Activated T-cell treated with anti-CD3 and anti-CD28 coated beads, Interleukin-2, amount 50 U/mL, for 72 hours (primary cell): ENCODE measurements at regions not wholly inside any gene's neighbourhood (a gene's known extent, or its start where the extent isn't known, plus 50 kb on each side); places are given as distances from the start of the nearest gene placed in this dataset.

Source experiments
- ATAC-seq, 2 donors: fragments of 150-1000 bp; cut with Tn5 transposase; replicated peaks in 1 of 2; 2 replicates each; pipeline ENCODE4 v1.10.0; 2021; ENCODE audit warnings: moderate library complexity in 2 of 2, mild to moderate bottlenecking in 1 of 2
- DNase-seq, 2 donors: peaks; one replicate each; pipeline ENCODE4 v3.0.0; 2021 to 2022; ENCODE audit warnings: mixed read lengths in 1 of 2
- H3K27ac Mint-ChIP-seq: one replicate; pipeline ENCODE4 v1.8.0; 2022; ENCODE audit warnings: mild to moderate bottlenecking, moderate library complexity, mixed read lengths
- H3K27me3 Mint-ChIP-seq: one replicate; pipeline ENCODE4 v1.8.0; 2022; ENCODE audit warnings: low read depth, mixed read lengths
- H3K36me3 Mint-ChIP-seq, 2 donors: one replicate each; pipeline ENCODE4 v1.8.0; 2022; ENCODE audit warnings: mixed read lengths in 2 of 2, mild to moderate bottlenecking in 1 of 2; ENCODE audit not compliant: insufficient read depth in 2 of 2
- H3K4me1 Mint-ChIP-seq: one replicate; pipeline ENCODE4 v1.8.0; 2022; ENCODE audit warnings: low read depth, mixed read lengths
- H3K4me3 Mint-ChIP-seq, 2 donors: one replicate each; pipeline ENCODE4 v1.8.0; 2022; ENCODE audit warnings: mild to moderate bottlenecking in 2 of 2, mixed read lengths in 2 of 2, moderate library complexity in 2 of 2
- H3K9me3 Mint-ChIP-seq, 2 donors: one replicate each; pipeline ENCODE4 v1.8.0; 2022; ENCODE audit warnings: mixed read lengths in 2 of 2

DNA sequence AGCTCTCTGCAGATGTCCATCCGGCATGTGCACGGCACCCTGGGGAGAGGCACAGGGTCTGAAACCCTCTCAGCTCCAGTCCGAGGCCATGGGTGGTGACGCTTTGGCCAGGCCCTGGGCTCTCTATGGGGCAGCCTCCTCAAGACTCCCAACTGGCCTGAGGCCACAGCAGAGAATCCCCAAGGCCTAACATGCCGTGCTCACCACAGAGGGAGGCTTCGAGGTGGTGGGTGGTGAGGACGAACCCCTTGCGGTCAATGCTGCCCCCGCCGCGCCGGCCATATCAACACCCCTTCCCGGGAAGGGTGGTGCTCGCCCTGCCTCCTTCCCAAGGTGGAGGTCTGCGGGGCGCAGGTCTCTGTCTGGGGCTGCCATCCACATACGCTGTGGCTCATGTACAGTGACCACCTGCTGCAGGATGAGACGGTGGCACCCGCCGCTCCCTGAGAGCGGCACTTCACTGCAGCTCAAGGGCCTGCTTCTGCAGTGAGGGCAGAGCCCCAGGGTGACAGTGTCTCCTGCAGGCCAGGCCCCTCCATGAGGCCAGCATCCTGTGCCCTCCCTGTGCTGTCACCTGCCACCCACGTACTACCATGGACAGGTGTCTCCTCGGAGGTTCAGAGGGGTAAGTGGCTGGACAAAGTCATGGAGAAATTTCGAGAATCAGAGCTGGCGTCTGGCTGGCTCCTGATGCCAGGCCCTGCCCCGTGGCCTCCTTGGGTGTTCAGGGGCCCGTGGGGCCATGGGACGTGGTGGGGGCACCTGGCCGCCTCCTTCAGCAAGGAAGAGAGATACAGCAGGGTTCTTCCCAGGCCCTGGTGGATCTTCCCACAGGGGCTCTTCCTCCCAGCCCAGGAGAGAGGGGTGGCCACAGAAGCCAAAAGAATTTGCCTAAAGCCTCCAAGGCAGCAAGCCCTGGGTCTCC is 54.6 kb upstream of the ACSF3 start:
- ATAC-seq (no peak), DNase-seq (no peak)
- no peak overlapping the region for H3K27ac Mint-ChIP-seq
- H3K4me1 Mint-ChIP-seq, result peaks cover 24% of the 10 kb centered on the region
- no peak overlapping the region for H3K4me3 Mint-ChIP-seq
- H3K9me3 Mint-ChIP-seq, result no peaks in the 10 kb centered on the region
- H3K27me3 Mint-ChIP-seq, result peaks cover 8% of the 10 kb centered on the region
- no peaks in the 10 kb centered on the region for H3K36me3 Mint-ChIP-seq

DNA sequence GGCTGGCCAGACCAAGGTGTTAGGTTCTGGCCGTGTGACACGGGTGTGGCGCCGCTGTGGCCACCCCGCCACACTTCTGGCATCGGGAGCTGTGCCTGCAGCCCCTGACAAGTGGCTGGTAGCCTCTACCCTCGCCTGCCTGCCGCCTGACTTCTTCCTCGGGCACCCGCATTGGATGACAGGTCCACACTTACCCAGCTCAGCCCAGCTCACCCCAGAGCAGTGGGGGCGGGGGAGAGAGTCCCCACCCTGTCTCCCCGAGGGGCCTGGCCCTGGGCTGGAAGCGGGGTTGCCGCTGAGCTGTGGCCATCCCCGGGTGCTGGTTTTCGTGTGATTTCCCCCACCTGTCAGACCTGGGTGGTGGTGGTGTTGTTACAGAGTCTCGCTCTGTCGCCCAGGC is 53.9 kb upstream of the ACSF3 start:
- peaks cover 17% of the 10 kb centered on the region for H3K4me1 Mint-ChIP-seq
- H3K27me3 Mint-ChIP-seq, result peaks cover 8% of the 10 kb centered on the region

DNA sequence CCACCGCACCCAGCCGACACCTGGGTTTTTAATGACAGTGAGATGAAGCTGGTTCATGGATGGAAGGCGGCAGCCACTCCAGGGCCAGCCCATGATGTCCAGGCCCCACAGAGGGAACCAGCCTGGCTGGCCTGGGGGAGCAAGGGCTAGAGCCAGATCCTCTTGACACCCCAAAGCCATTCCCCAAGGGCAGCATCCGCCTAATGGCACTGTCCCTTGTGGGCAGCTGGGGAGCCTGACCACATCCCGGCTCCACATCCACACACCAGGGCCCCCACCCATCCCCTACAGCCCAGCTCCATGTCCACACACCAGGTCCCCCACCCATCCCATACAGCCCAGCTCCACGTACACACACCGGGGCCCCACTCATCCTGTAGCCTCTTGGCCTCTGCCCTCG is 53.3 kb upstream of the ACSF3 start:
- Mint-ChIP-seq H3K36me3 (no peaks in the 10 kb centered on the region), H3K27ac (no peak overlapping the region), H3K9me3 (no peaks in the 10 kb centered on the region), H3K27me3 (peaks cover 8% of the 10 kb centered on the region), H3K4me1 (peaks cover 11% of the 10 kb centered on the region), H3K4me3 (no peak overlapping the region)
- no peak for ATAC-seq
- no peak for DNase-seq

More for the DNA sequence above, 53.9 kb upstream of the ACSF3 start:
- H3K9me3 Mint-ChIP-seq, result no peaks in the 10 kb centered on the region
- no peaks in the 10 kb centered on the region for H3K36me3 Mint-ChIP-seq
- H3K27ac Mint-ChIP-seq, result no peak overlapping the region
- ATAC-seq, result no peak
- DNase-seq, result no peak
- H3K4me3 Mint-ChIP-seq, result no peak overlapping the region

DNA sequence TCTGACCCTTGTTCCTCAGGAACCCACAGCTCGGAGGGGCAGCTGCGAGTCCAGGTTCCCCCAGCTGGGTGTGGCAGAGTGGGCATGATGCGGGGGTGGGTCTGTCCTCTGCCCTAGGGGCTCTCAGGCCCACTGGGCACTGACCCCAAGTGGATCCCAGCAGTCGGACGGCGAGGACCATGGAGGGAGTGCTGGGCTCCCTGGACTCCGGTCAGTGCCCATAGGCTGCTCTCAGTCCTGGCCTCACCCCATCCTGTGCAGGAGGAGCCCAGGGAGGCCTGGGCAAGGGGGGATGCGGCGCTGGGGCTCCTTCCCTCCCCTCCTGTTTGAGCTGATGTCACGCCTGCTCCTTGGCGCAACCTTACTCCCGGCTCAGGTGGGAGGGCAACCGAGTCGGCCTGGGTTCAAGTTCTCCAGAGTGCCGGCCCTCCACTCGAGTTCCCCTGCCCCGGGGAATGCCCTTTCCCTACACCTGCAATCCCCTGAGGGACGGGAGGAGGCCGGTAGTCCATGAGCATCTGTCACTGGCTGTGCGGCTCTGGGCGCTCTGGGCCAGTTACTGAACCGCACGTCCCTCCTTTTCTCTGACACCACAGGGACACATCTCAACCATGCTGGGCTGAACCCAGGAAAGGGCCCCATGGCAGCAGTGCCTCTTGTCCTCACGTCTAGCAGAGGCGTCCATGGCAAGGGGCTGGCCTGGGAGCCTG is 52.6 kb upstream of the ACSF3 start:
- Mint-ChIP-seq H3K4me3 (no peak overlapping the region), H3K4me1 (peaks cover 6% of the 10 kb centered on the region), H3K27me3 (peaks cover 8% of the 10 kb centered on the region), H3K9me3 (peaks cover 2 to 3% of the 10 kb centered on the region in 2 donors), H3K27ac (no peak overlapping the region), H3K36me3 (peaks cover 0 to 2% of the 10 kb centered on the region in 2 donors)
- ATAC-seq (no peak), DNase-seq (no peak)

DNA sequence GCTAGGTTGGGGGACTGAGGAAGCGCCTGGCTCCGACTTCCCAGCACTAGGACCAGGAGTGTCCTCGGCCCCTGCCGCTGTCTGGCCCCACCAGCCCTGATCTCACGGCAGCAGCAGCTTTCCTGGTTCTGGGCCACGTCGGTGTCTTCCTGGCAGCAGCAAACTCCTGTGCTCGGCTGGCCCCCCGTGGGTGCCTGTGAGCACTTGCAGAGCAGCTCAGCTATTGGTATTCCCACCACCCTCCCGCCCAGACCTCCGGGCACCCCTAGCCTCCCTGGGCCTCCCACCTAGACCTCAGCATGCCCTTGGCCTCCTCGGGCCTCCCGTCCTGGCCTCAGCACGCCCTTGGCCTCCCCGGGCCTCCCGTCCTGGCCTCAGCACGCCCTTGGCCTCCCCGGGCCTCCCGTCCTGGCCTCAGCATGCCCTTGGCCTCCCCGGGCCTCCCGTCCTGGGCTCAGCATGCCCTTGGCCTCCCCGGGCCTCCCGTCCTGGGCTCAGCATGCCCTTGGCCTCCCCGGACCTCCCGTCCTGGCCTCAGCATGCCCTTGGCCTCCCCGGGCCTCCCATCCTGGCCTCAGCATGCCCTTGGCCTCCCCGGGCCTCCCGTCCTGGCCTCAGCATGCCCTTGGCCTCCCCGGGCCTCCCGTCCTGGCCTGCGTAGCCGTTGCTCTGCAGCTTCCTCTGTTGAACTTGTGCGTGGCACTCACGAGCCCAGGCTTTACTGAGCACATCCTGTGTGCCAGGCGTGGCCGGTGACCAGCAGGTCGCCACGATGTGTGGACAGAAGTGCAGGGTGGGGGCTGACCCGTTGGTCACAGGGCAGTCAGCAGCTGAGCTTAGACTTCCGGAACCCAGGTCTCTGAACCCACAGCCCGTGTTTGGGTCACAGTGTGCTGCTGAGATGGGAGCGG is 51.8 kb upstream of the ACSF3 start:
- no peak overlapping the region for H3K4me3 Mint-ChIP-seq

DNA sequence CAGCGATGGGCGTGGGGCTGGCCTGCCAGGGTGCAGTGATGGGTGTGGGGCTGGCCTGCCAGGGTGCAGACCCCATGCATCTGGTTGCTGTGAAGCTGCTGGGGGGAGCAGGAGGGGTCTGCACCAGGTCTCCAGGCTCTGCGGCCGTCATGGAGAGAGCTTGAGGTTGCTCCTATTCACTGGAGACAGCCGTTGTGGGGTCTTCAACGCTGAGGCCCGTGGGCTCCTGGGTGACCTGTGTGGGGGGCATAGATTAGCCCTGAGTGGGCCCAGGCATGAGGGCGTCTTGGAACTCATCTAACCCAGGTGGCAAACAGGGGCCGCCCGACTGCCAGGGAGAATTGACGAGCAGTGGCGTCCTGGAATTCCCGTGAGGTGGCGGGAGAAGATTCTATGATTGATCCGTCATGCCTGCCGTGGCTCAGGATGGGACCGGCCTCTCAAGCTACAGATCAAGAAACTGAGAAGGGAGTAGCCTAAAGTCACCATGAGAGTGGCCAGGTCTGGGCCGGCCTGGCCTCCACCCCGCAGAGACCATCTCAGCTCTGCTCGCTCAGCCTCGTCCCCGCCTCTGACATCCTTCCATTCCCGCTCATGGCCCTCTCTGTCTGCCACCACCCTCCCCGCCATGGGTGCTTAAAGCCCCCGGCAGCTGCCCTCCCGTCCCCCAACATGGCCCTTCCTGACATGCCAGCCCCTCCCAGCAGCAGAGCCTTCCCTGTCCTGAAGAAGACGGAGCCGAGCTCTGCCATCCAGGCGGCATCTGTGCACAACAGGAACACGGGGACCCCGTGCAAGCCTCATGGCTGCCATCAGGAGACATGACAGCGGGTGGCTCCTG is 50.7 kb upstream of the ACSF3 start:
- peaks cover 1% of the 10 kb centered on the region for H3K27me3 Mint-ChIP-seq
- no peak for ATAC-seq
- DNase-seq, result no peak
- peaks cover 2 to 3% of the 10 kb centered on the region in 2 donors for H3K9me3 Mint-ChIP-seq
- H3K4me3 Mint-ChIP-seq, result no peak overlapping the region
- no peaks in the 10 kb centered on the region for H3K4me1 Mint-ChIP-seq
- peaks cover 0 to 2% of the 10 kb centered on the region in 2 donors for H3K36me3 Mint-ChIP-seq
- no peak overlapping the region for H3K27ac Mint-ChIP-seq

More for the DNA sequence above, 51.8 kb upstream of the ACSF3 start:
- ATAC-seq (no peak), DNase-seq (no peak)
- Mint-ChIP-seq H3K27me3 (peaks cover 8% of the 10 kb centered on the region), H3K4me1 (peaks cover 6% of the 10 kb centered on the region), H3K36me3 (peaks cover 0 to 2% of the 10 kb centered on the region in 2 donors), H3K27ac (no peak overlapping the region), H3K9me3 (peaks cover 2 to 3% of the 10 kb centered on the region in 2 donors)

DNA sequence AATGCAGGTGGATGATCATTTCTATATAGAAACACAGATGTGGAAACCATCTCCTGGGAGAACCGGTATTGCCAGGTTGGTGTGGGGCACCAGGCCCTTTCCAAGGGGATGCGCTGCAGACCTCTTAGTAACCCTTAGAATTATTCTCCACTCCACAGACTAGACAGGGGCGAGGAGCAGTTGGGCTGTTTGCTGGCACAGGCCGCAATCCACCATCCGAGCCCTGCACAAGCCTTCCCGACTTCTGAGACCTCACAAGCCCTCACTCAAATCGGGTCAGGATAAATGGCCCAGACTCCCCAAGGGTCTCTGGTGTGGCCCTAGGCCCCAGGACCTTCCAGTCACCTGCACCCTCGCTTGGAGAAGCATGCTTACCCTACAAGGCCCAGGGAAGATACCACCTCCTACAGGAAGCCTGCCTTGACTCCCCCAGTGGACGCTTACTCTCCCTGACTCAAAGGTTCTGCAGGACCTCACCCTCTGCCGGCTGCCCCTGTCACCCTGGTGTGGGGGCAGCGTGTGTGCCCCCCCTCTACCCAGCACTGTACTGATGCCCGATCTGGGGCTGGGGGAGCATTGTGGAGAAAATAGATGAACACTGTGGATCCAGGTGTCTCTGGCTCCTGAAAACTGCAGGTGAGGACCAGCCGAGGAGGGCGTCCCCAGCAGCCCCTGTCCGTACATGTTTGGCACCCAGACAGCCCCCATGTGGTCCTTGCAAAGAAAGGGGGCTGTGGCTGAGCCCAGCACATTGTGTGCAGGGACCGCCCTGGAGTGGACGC is 49.8 kb upstream of the ACSF3 start:
- no peak overlapping the region for H3K27ac Mint-ChIP-seq
- ATAC-seq (no peak), DNase-seq (no peak)
- no peaks in the 10 kb centered on the region for H3K4me1 Mint-ChIP-seq
- peaks cover 0 to 2% of the 10 kb centered on the region in 2 donors for H3K36me3 Mint-ChIP-seq
- H3K9me3 Mint-ChIP-seq, result peaks cover 2 to 3% of the 10 kb centered on the region in 2 donors
- H3K4me3 Mint-ChIP-seq, result no peak overlapping the region
- H3K27me3 Mint-ChIP-seq, result no peaks in the 10 kb centered on the region
